B cell (primary cell): ENCODE measurements at regions not wholly inside any gene's neighbourhood (a gene's known extent, or its start where the extent isn't known, plus 50 kb on each side); places are given as distances from the start of the nearest gene placed in this dataset.

Experiments
- ATAC-seq: fragments of 200-7000 bp; cut with Tn5 transposase; one replicate; pipeline ENCODE4 v1.10.0; 2021; ENCODE audit warnings: low read depth, mild to moderate bottlenecking, moderate number of reproducible peaks, moderate library complexity
- CTCF ChIA-PET: fragments of 350-600 bp; sonication (Branson Sonifier 250); formaldehyde crosslinking; loops from one replicate; lab custom pipeline; 2021; ENCODE audit warnings: antibody characterized with exemption, inconsistent platforms; lab: Charles Lee
- POLR2A ChIA-PET: fragments of 350-600 bp; sonication (Branson Sonifier 250); formaldehyde crosslinking; loops from one replicate; lab custom pipeline; 2021; ENCODE audit warnings: antibody characterized with exemption; lab: Charles Lee
- DNase-seq: peaks from one replicate; pipeline ENCODE4 v3.0.0; 2013
- H2AFZ ChIP-seq: 2 replicates; pipeline ENCODE4 v1.6.1; 2012; ENCODE audit warnings: mild to moderate bottlenecking, low read depth, low read length; ENCODE audit not compliant: insufficient read depth, poor library complexity, severe bottlenecking
- H3K27ac ChIP-seq, 2 donors: 1 replicate in 1 of 2; 2 replicates in 1 of 2; pipeline ENCODE4 v1.5.1; 2012 to 2013; ENCODE audit warnings: low read length in 2 of 2, mild to moderate bottlenecking in 2 of 2, moderate library complexity in 1 of 2
- H3K27me3 ChIP-seq, 4 experiments: fragments of 200-600 bp in 1 of 4; sonication (generic) in 1 of 4; replicated peaks in 1 of 4; 1 replicate in 2 of 4; 2 replicates in 2 of 4; pipeline versions ENCODE4 v1.6.1 to v1.7.0; 2013 to 2016; ENCODE audit warnings: low read length in 3 of 4, mild to moderate bottlenecking in 2 of 4, mixed read lengths in 1 of 4, moderate library complexity in 1 of 4; ENCODE audit not compliant: insufficient read depth in 4 of 4, control insufficient read depth in 3 of 4; ENCODE audit errors: control extremely low read depth in 1 of 4
- H3K36me3 ChIP-seq, 2 experiments: replicated peaks in 1 of 2; 1 replicate in 1 of 2; 2 replicates in 1 of 2; pipeline versions ENCODE4 v1.6.1 to v1.7.1; 2013; ENCODE audit warnings: low read length in 1 of 2; ENCODE audit not compliant: insufficient read depth in 2 of 2, control insufficient read depth in 1 of 2; ENCODE audit errors: control extremely low read depth in 1 of 2, extremely low read depth in 1 of 2
- H3K4me1 ChIP-seq, 2 donors: fragments of 200-600 bp in 1 of 2; sonication (generic) in 1 of 2; 1 replicate in 1 of 2; 2 replicates in 1 of 2; pipeline versions ENCODE4 v1.5.1 to v1.6.1; 2013 to 2017; ENCODE audit warnings: low read length in 2 of 2; ENCODE audit not compliant: control insufficient read depth in 2 of 2, insufficient read depth in 2 of 2
- H3K4me2 ChIP-seq: replicated peaks from 2 replicates; pipeline ENCODE3; 2012; ENCODE audit warnings: mild to moderate bottlenecking, low read depth, low read length; ENCODE audit not compliant: poor library complexity, severe bottlenecking
- H3K4me3 ChIP-seq, 5 experiments: fragments of 200-600 bp in 1 of 5; sonication (generic) in 1 of 5; 1 replicate in 3 of 5; 2 replicates in 2 of 5; pipeline versions ENCODE4 v1.5.1 to v1.7.0; 2011 to 2016; ENCODE audit warnings: low read length in 4 of 5, mild to moderate bottlenecking in 4 of 5, low read depth in 2 of 5, control low read depth in 1 of 5, moderate library complexity in 1 of 5; ENCODE audit not compliant: insufficient read depth in 1 of 5; ENCODE audit errors: control extremely low read depth in 1 of 5, extremely low read depth in 1 of 5
- H3K79me2 ChIP-seq: fragments of 200-600 bp; sonication (generic); one replicate; pipeline ENCODE4 v1.6.0; 2016; ENCODE audit warnings: low read length; ENCODE audit not compliant: control insufficient read depth, insufficient read depth
- H3K9ac ChIP-seq: fragments of 200-600 bp; sonication (generic); 2 replicates; pipeline ENCODE4 v1.6.1; 2017; ENCODE audit warnings: mild to moderate bottlenecking, low read length, moderate library complexity
- H3K9me3 ChIP-seq, 3 donors: one replicate each; pipeline versions ENCODE4 v1.6.1 to v1.7.1; 2013; ENCODE audit warnings: low read length in 2 of 3; ENCODE audit not compliant: control insufficient read depth in 2 of 3, insufficient read depth in 1 of 3; ENCODE audit errors: control extremely low read depth in 1 of 3
- H4K20me1 ChIP-seq: 2 replicates; pipeline ENCODE4 v1.6.0; 2012; ENCODE audit warnings: mild to moderate bottlenecking, low read length; ENCODE audit not compliant: insufficient read depth, control insufficient read depth, poor library complexity, severe bottlenecking
- H3K27ac Mint-ChIP-seq: one replicate; pipeline ENCODE4 v1.8.0; 2021; ENCODE audit warnings: mixed read lengths
- H3K27me3 Mint-ChIP-seq: one replicate; pipeline ENCODE4 v1.8.0; 2021; ENCODE audit warnings: mixed read lengths
- H3K4me1 Mint-ChIP-seq: one replicate; pipeline ENCODE4 v1.8.0; 2021; ENCODE audit warnings: mixed read lengths
- H3K4me3 Mint-ChIP-seq: one replicate; pipeline ENCODE4 v1.8.0; 2021; ENCODE audit warnings: mixed read lengths
- H3K9me3 Mint-ChIP-seq: one replicate; pipeline ENCODE4 v1.8.0; 2022; ENCODE audit warnings: mixed read lengths; ENCODE audit not compliant: insufficient read depth
- EZH2 ChIP-seq: IDR thresholded peaks from 2 replicates; pipeline ENCODE4 v1.6.1; 2012; ENCODE audit warnings: borderline replicate concordance, low read depth, mild to moderate bottlenecking, moderate library complexity, low read length; ENCODE audit not compliant: insufficient read depth, poor library complexity, severe bottlenecking
- WGBS: methylation state at CpG from one replicate; pipeline ENCODE4 v1.1.5; 2013; ENCODE audit warnings: missing lambda C conversion rate; ENCODE audit not compliant: insufficient coverage; 5-methylcytosine and 5-hydroxymethylcytosine counted together
- intact Hi-C: fragments of 100-400 bp; cut with micrococcal nuclease; formaldehyde crosslinking; loops from one replicate; pipeline ENCODE4 v1.10.0; 2022
- TF ChIP-seq, protein P1 (sequence below): fragments of 200-600 bp; IDR thresholded peaks from one replicate; pipeline ENCODE4 v1.8.0; 2022; ENCODE audit warnings: antibody characterized with exemption, mild to moderate bottlenecking

DNA sequence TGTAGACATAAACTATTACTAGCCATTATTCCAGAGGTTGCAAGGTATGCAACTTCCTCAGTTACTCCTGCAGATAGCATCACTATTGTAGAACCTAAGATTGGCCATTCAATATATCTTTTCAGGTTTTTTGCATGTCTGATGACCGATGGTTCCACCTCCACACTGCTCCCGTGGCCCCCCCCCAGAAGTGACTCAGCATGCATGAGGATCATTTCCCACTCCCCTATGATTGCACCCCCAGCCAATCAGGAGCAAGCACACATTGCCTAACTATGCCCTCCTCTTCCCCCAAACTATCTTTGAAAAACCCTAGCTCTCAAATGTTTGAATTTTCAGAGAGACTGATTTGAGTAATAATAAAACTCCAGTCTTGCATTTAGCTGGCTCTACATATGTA, 601.4 kb upstream of the TLE4 start:
- CTCF ChIA-PET, result no interaction called here
- H3K4me3 Mint-ChIP-seq, result no peak overlapping the region
- peaks cover 6% of the 10 kb centered on the region for H3K27me3 Mint-ChIP-seq
- no peaks in the 10 kb centered on the region for H3K79me2 ChIP-seq
- H3K4me2 ChIP-seq, result no peak overlapping the region
- H3K9me3 Mint-ChIP-seq, result peaks cover 2% of the 10 kb centered on the region
- H3K4me3 ChIP-seq, result no peak overlapping the region
- ATAC-seq (no peak), DNase-seq (no peak)
- no peaks in the 10 kb centered on the region for H3K4me1 Mint-ChIP-seq
- H4K20me1 ChIP-seq, result no peaks in the 10 kb centered on the region
- H3K27me3 ChIP-seq, result no peaks in the 10 kb centered on the region
- no peaks in the 10 kb centered on the region for H3K4me1 ChIP-seq
- intact Hi-C loops, result no loop called here
- no peak overlapping the region for H3K27ac Mint-ChIP-seq
- no peak overlapping the region for H3K27ac ChIP-seq
- no peaks in the 10 kb centered on the region for H3K9me3 ChIP-seq
- no peak overlapping the region for H3K9ac ChIP-seq
- H3K36me3 ChIP-seq, result no peaks in the 10 kb centered on the region
- WGBS, result 77% methylated on average over 2 of the region's 2 CpGs
- TF ChIP-seq EZH2, result no peak
- TF ChIP-seq, protein P1, sequence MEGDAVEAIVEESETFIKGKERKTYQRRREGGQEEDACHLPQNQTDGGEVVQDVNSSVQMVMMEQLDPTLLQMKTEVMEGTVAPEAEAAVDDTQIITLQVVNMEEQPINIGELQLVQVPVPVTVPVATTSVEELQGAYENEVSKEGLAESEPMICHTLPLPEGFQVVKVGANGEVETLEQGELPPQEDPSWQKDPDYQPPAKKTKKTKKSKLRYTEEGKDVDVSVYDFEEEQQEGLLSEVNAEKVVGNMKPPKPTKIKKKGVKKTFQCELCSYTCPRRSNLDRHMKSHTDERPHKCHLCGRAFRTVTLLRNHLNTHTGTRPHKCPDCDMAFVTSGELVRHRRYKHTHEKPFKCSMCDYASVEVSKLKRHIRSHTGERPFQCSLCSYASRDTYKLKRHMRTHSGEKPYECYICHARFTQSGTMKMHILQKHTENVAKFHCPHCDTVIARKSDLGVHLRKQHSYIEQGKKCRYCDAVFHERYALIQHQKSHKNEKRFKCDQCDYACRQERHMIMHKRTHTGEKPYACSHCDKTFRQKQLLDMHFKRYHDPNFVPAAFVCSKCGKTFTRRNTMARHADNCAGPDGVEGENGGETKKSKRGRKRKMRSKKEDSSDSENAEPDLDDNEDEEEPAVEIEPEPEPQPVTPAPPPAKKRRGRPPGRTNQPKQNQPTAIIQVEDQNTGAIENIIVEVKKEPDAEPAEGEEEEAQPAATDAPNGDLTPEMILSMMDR, result no peak
- H2AFZ ChIP-seq, result no peak overlapping the region
- POLR2A ChIA-PET, result no interaction called here

DNA sequence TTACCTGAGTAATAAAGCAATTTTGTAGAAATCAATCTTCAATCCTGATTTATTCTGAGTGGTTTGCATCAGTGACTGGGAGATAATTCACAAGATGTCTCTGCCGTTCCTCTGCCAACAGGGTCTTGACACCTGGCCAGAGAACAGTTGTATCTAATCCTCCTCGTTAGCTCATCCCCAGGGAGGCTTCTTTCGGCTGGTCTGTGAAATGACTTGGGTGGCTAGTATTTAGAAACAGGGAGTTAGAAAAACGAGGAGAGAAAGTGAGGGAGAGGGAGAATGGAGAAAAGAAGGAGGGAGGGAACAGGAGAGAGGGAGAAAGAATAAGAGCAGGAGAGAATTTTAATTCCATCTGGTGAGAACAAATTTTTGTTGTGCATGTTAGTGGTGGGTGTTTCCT, 600.2 kb upstream of the TLE4 start:
- Histone ChIP-seq H3K27me3 (no peaks in the 10 kb centered on the region), H3K4me2 (no peak overlapping the region), H3K4me3 (no peak overlapping the region), H3K4me1 (no peaks in the 10 kb centered on the region), H3K36me3 (no peaks in the 10 kb centered on the region), H3K79me2 (no peaks in the 10 kb centered on the region), H4K20me1 (no peaks in the 10 kb centered on the region), H3K27ac (no peak overlapping the region), H3K9ac (no peak overlapping the region), H3K9me3 (no peaks in the 10 kb centered on the region), H2AFZ (no peak overlapping the region)
- ATAC-seq, result no peak
- Mint-ChIP-seq H3K4me3 (no peak overlapping the region), H3K27me3 (peaks cover 6% of the 10 kb centered on the region), H3K9me3 (peaks cover 2% of the 10 kb centered on the region), H3K4me1 (no peaks in the 10 kb centered on the region), H3K27ac (no peak overlapping the region)
- intact Hi-C loops, result no loop called here
- no peak for DNase-seq
- POLR2A ChIA-PET, result no interaction called here
- WGBS, result 58% methylated on average over 4 of the region's 4 CpGs
- CTCF ChIA-PET, result no interaction called here
- TF ChIP-seq EZH2, result no peak
- TF ChIP-seq, protein P1, result no peak
